ENCODE measurements at regions not wholly inside any gene's neighbourhood (a gene's known extent, or its start where the extent isn't known, plus 50 kb on each side); places are given as distances from the start of the nearest gene placed in this dataset.

- Histone ChIP-seq H3K9me3 (no peaks in the 10 kb centered on the region), H3K4me3 (no peak overlapping the region), H3K36me3 (ENCODE audit: low read depth) (no peaks in the 10 kb centered on the region), H3K4me1 (ENCODE audit: low read depth) (no peaks in the 10 kb centered on the region)
- ATAC-seq, result no peak
- no peak for TF ChIP-seq CTCF (IDR thresholded peaks at IDR 0.05)
- DNase-seq, result no peak
- intact Hi-C loops (cut with DNase I, micrococcal nuclease), result no loop called here
Measured at GRCh38 chr3:107130089-107130700, 247.0 kb upstream of the CCDC54 start.

GRCh38 chr3:107132674-107133073 lies 244.6 kb upstream of the CCDC54 start:
- DNase-seq, result no peak
- no peaks in the 10 kb centered on the region for H3K4me1 ChIP-seq (ENCODE audit: low read depth)
- H3K9me3 ChIP-seq, result no peaks in the 10 kb centered on the region
- no peaks in the 10 kb centered on the region for H3K36me3 ChIP-seq (ENCODE audit: low read depth)
- intact Hi-C loops (cut with DNase I, micrococcal nuclease), result no loop called here
- no peak overlapping the region for H3K4me3 ChIP-seq
- ATAC-seq, result no peak
- TF ChIP-seq CTCF (IDR thresholded peaks at IDR 0.05), result no peak

- intact Hi-C loops (cut with DNase I, micrococcal nuclease), result no loop called here
- ATAC-seq (no peak), DNase-seq (no peak)
- TF ChIP-seq CTCF (IDR thresholded peaks at IDR 0.05), result no peak
- H3K4me1 ChIP-seq (ENCODE audit: low read depth), result no peaks in the 10 kb centered on the region
- H3K4me3 ChIP-seq, result no peak overlapping the region
- H3K36me3 ChIP-seq (ENCODE audit: low read depth), result no peaks in the 10 kb centered on the region
- no peaks in the 10 kb centered on the region for H3K9me3 ChIP-seq
Measured at GRCh38 chr3:107133891-107134290, 243.3 kb upstream of the CCDC54 start.

DNA sequence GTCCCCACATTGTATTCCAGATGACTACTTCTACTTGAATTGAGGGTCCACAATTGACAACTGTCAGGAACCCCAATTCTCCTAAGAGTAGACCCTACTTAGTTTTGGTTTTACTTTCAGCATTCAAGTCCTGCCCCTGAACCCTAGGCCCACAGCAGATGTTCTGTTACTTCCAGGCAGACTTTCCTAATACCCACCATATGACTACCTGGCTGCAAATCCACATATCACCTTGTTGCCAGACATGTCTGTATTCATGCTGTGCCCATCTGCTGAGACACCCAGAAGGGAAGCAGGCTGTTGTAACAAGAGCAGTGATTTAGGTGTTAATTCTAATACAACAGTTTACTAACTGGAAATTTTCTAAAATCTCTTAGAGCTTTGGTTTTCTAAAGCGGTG lies 235.1 kb upstream of the CCDC54 start:
- H3K4me3 ChIP-seq, result no peak overlapping the region
- H3K36me3 ChIP-seq (ENCODE audit: low read depth), result no peaks in the 10 kb centered on the region
- ATAC-seq, result no peak
- TF ChIP-seq CTCF (IDR thresholded peaks at IDR 0.05), result no peak
- no peaks in the 10 kb centered on the region for H3K4me1 ChIP-seq (ENCODE audit: low read depth)
- H3K9me3 ChIP-seq, result no peaks in the 10 kb centered on the region
- intact Hi-C loops (cut with DNase I, micrococcal nuclease), result no loop called here
- DNase-seq, result no peak

GRCh38 chr3:107142786-107143575 lies 234.3 kb upstream of the CCDC54 start:
- no peak for DNase-seq
- TF ChIP-seq CTCF (IDR thresholded peaks at IDR 0.05), result no peak
- intact Hi-C loops (cut with DNase I, micrococcal nuclease), result no loop called here
- no peaks in the 10 kb centered on the region for H3K4me1 ChIP-seq (ENCODE audit: low read depth)
- no peak for ATAC-seq
- H3K36me3 ChIP-seq (ENCODE audit: low read depth), result no peaks in the 10 kb centered on the region
- no peaks in the 10 kb centered on the region for H3K9me3 ChIP-seq
- H3K4me3 ChIP-seq, result no peak overlapping the region

All from mucosa of descending colon (tissue), 3 donors.